ENCODE measurements at regions not wholly inside any gene's neighbourhood (a gene's known extent, or its start where the extent isn't known, plus 50 kb on each side); places are given as distances from the start of the nearest gene placed in this dataset.

DNA sequence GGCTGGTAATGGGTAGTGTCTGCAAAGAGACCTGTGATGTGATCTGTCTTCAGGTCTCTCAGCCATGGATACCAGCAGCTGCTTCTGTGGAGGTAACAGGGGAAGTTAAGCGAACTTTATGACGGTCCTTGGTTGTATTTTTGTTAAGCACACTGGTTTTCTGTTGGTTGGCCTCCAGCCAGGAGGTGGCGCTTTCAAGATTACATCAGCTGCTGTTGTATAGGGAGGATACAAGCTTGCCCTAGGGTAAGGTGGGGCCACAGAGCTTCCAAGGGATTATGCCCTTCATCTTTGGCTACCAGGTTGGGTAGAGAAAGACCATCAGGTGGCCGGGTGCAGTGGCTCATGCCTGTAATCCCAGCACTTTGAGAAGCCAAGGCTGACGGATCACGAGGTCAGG is 834.2 kb upstream of the GALNTL6 start:
- TF ChIP-seq EP300 (IDR thresholded peaks at IDR 0.05) (no peak), CTCF (IDR thresholded peaks at IDR 0.05) (no peak), POLR2A (IDR thresholded peaks at IDR 0.05) (no peak)

Data from gastroesophageal sphincter (tissue), 3 donors.